SK-N-SH (cell line): ENCODE measurements at regions not wholly inside any gene's neighbourhood (a gene's known extent, or its start where the extent isn't known, plus 50 kb on each side); places are given as distances from the start of the nearest gene placed in this dataset.

Experiments
- CTCF ChIA-PET: fragments of 300-600, 350-600 bp; formaldehyde crosslinking; extraction: SDS; loops from one replicate; lab custom pipeline; 2021; lab: Yijun Ruan, JAX
- POLR2A ChIA-PET: fragments of 350-600 bp; sonication (Branson Sonifier 250); formaldehyde crosslinking; extraction: SDS; loops from one replicate; lab custom pipeline; 2020; ENCODE audit warnings: antibody characterized with exemption, inconsistent platforms; lab: Yijun Ruan, JAX
- DNase-seq: peaks from one replicate; pipeline ENCODE4 v3.0.0; 2012
- H2AFZ ChIP-seq: fragments of 200-600 bp; sonication (generic); 2 replicates; pipeline ENCODE4 v1.8.1; 2016; ENCODE audit warnings: antibody characterized with exemption, mild to moderate bottlenecking, low read depth
- H3F3A ChIP-seq: fragments of 200-600 bp; sonication (generic); replicated peaks from 2 replicates; pipeline ENCODE3; 2016; ENCODE audit warnings: antibody characterized with exemption, mild to moderate bottlenecking; ENCODE audit not compliant: insufficient read depth
- H3K27ac ChIP-seq, 2 experiments: fragments of 200-500 bp in 1 of 2; fragments of 200-600 bp in 1 of 2; sonication (Bioruptor generic) in 1 of 2; sonication (generic), shearing (Covaris generic) in 1 of 2; 2 replicates each; pipeline versions ENCODE4 v1.5.1 to v1.6.1; 2014 to 2016; ENCODE audit warnings: low read depth in 2 of 2, inconsistent platforms in 1 of 2, low read length in 1 of 2, mild to moderate bottlenecking in 1 of 2, mixed read lengths in 1 of 2
- H3K27me3 ChIP-seq: fragments of 200-600 bp; sonication (generic), shearing (Covaris generic); 2 replicates; pipeline ENCODE4 v1.6.1; 2016; ENCODE audit warnings: mixed run types; ENCODE audit not compliant: insufficient read depth
- H3K36me3 ChIP-seq, 2 experiments: fragments of 200-500 bp in 1 of 2; fragments of 200-600 bp in 1 of 2; sonication (Bioruptor generic) in 1 of 2; sonication (generic) in 1 of 2; replicated peaks in 1 of 2; 2 replicates each; pipeline versions ENCODE3 to v1.5.1; 2014 to 2016; ENCODE audit warnings: low read length in 1 of 2, mild to moderate bottlenecking in 1 of 2; ENCODE audit not compliant: insufficient read depth in 2 of 2, control insufficient read depth in 1 of 2
- H3K4me1 ChIP-seq, 2 experiments: fragments of 200-500 bp in 1 of 2; fragments of 200-600 bp in 1 of 2; sonication (Bioruptor generic) in 1 of 2; sonication (generic), shearing (Covaris generic) in 1 of 2; 2 replicates each; pipeline versions ENCODE4 v1.5.1 to v1.6.1; 2014 to 2016; ENCODE audit warnings: low read depth in 1 of 2, low read length in 1 of 2, mixed run types in 1 of 2; ENCODE audit not compliant: insufficient read depth in 2 of 2, control insufficient read depth in 1 of 2
- H3K4me2 ChIP-seq: fragments of 200-600 bp; sonication (generic), shearing (Covaris generic); 2 replicates; pipeline ENCODE4 v1.6.1; 2017; ENCODE audit warnings: mixed run types
- H3K4me3 ChIP-seq, 2 experiments: fragments of 200-500 bp in 1 of 2; fragments of 200-600 bp in 1 of 2; sonication (Bioruptor generic) in 1 of 2; sonication (generic), shearing (Covaris generic) in 1 of 2; 2 replicates each; pipeline versions ENCODE4 v1.5.1 to v1.8.1; 2014 to 2016; ENCODE audit warnings: low read depth in 2 of 2, inconsistent platforms in 1 of 2, low read length in 1 of 2, mild to moderate bottlenecking in 1 of 2, mixed read lengths in 1 of 2, moderate library complexity in 1 of 2
- H3K79me2 ChIP-seq: fragments of 200-600 bp; sonication (generic); 2 replicates; pipeline ENCODE4 v1.8.1; 2017; ENCODE audit warnings: mild to moderate bottlenecking; ENCODE audit not compliant: insufficient read depth
- H3K9ac ChIP-seq: fragments of 200-600 bp; sonication (generic); 2 replicates; pipeline ENCODE4 v1.6.1; 2017; ENCODE audit warnings: mixed run types
- H3K9me2 ChIP-seq: fragments of 200-600 bp; sonication (generic); 2 replicates; pipeline ENCODE4 v1.6.1; 2017; ENCODE audit warnings: mixed run types
- H3K9me3 ChIP-seq: fragments of 200-600 bp; sonication (generic); 2 replicates; pipeline ENCODE4 v1.6.1; 2017; ENCODE audit warnings: mixed run types, mild to moderate bottlenecking, moderate library complexity
- H4K20me1 ChIP-seq: fragments of 200-600 bp; sonication (generic); 2 replicates; pipeline ENCODE4 v1.6.1; 2017; ENCODE audit warnings: mild to moderate bottlenecking, mixed run types; ENCODE audit not compliant: insufficient read depth
- CHD2 ChIP-seq: fragments of 150-350 bp; IDR thresholded peaks from 2 replicates; pipeline ENCODE4 v1.6.1; 2018; ENCODE audit warnings: low read length; ENCODE audit not compliant: partially characterized antibody
- EP300 ChIP-seq, 2 experiments: IDR thresholded peaks; 2 replicates each; pipeline versions ENCODE4 v1.4.0 to v1.6.1; 2012; ENCODE audit warnings: borderline replicate concordance in 1 of 2, low read depth in 1 of 2, low read length in 1 of 2
- EZH2phosphoT487 ChIP-seq: fragments of 200-600 bp; sonication (generic); IDR thresholded peaks from 2 replicates; pipeline ENCODE4 v1.6.1; 2017; ENCODE audit warnings: low read depth, mixed run types, mild to moderate bottlenecking, antibody characterized with exemption, moderate library complexity, borderline replicate concordance
- FOXJ3 ChIP-seq: sonication (generic); formaldehyde crosslinking; IDR thresholded peaks from 2 replicates; pipeline ENCODE4 v1.5.1; 2020; ENCODE audit warnings: mild to moderate bottlenecking, missing genetic modification reagents
- FOXM1 ChIP-seq: IDR thresholded peaks from 2 replicates; pipeline ENCODE4 v1.4.0; 2012; ENCODE audit warnings: low read depth, mild to moderate bottlenecking
- MAX ChIP-seq: IDR thresholded peaks from 2 replicates; pipeline ENCODE4 v1.4.0; 2012; ENCODE audit warnings: low read depth
- MXI1 ChIP-seq: IDR thresholded peaks from 2 replicates; pipeline ENCODE4 v1.6.1; 2012; ENCODE audit warnings: mild to moderate bottlenecking, low read depth, low read length, improper control_type of control experiment
- POLR2AphosphoS5 ChIP-seq: IDR thresholded peaks from 2 replicates; pipeline ENCODE4 v1.6.1; 2012; ENCODE audit warnings: low read depth, low read length
- RAD21 ChIP-seq: IDR thresholded peaks from 2 replicates; pipeline ENCODE4 v1.6.1; 2012; ENCODE audit warnings: mild to moderate bottlenecking, low read length
- REST ChIP-seq: IDR thresholded peaks from 2 replicates; pipeline ENCODE4 v1.6.1; 2012; ENCODE audit warnings: mild to moderate bottlenecking, low read depth, low read length, moderate library complexity
- RXRA ChIP-seq: IDR thresholded peaks from 2 replicates; pipeline ENCODE4 v1.4.0; 2012; ENCODE audit warnings: low read depth, mild to moderate bottlenecking, borderline replicate concordance
- SIN3A ChIP-seq: IDR thresholded peaks from 2 replicates; pipeline ENCODE4 v1.6.1; 2012; ENCODE audit warnings: low read depth, mild to moderate bottlenecking, low read length, moderate library complexity, borderline replicate concordance
- TCF12 ChIP-seq: IDR thresholded peaks from 2 replicates; pipeline ENCODE4 v1.4.0; 2012
- USF1 ChIP-seq: IDR thresholded peaks from 2 replicates; pipeline ENCODE4 v1.4.0; 2012; ENCODE audit warnings: low read depth, borderline replicate concordance
- WGBS: methylation state at CpG from one replicate; pipeline ENCODE4 v1.1.6; 2017; ENCODE audit warnings: low lambda C conversion rate; 5-methylcytosine and 5-hydroxymethylcytosine counted together

GRCh38 chr12:102568276-102568675, 87.9 kb upstream of the IGF1 start:
- peaks cover 0 to 19% of the 10 kb centered on the region in 2 experiments; a peak in 3 of 4 replicates for H3K4me1 ChIP-seq
- no peaks in the 10 kb centered on the region for H3K9me2 ChIP-seq
- no peak for DNase-seq
- POLR2A ChIA-PET, result no interaction called here
- CTCF ChIA-PET, result no interaction called here
- H3K9ac ChIP-seq, result peak overlapping the region; percentile 71; the same call in 1 of the 2 replicates
- no peaks in the 10 kb centered on the region for H3K36me3 ChIP-seq
- 55% methylated on average over 4 of the region's 4 CpGs for WGBS
- no peak overlapping the region for H3K4me3 ChIP-seq
- H3K79me2 ChIP-seq, result no peaks in the 10 kb centered on the region
- H3K4me2 ChIP-seq, result no peak overlapping the region
- peaks cover 30% of the 10 kb centered on the region for H3F3A ChIP-seq
- H3K9me3 ChIP-seq, result no peaks in the 10 kb centered on the region
- no peaks in the 10 kb centered on the region for H3K27me3 ChIP-seq
- H4K20me1 ChIP-seq, result no peaks in the 10 kb centered on the region
- peak overlapping the region; percentile 35; the same call in 1 of the 2 replicates for H2AFZ ChIP-seq
- peak overlapping the region; percentile 85 to 95; a peak in 3 of 4 replicates for H3K27ac ChIP-seq
- TF ChIP-seq CHD2 (no peak), RAD21 (no peak), POLR2AphosphoS5 (no peak), EP300 (IDR thresholded peaks at IDR 0.05; ENCODE audit: borderline replicate concordance in 1 of 2, low read depth in 1 of 2, low read length in 1 of 2) (no peak), USF1 (no peak), RXRA (no peak), TCF12 (no peak), FOXM1 (no peak), SIN3A (no peak), FOXJ3 (CRISPR knock-in tag) (no peak), REST (no peak), MXI1 (no peak), EZH2phosphoT487 (no peak), MAX (no peak)
